ENCODE measurements at regions not wholly inside any gene's neighbourhood (a gene's known extent, or its start where the extent isn't known, plus 50 kb on each side); places are given as distances from the start of the nearest gene placed in this dataset.
"Not testable (repeated sequence)": the region's sequence is repeated elsewhere in the genome, so short reads cannot be mapped to it uniquely, and the experiment has no call there.

DNA sequence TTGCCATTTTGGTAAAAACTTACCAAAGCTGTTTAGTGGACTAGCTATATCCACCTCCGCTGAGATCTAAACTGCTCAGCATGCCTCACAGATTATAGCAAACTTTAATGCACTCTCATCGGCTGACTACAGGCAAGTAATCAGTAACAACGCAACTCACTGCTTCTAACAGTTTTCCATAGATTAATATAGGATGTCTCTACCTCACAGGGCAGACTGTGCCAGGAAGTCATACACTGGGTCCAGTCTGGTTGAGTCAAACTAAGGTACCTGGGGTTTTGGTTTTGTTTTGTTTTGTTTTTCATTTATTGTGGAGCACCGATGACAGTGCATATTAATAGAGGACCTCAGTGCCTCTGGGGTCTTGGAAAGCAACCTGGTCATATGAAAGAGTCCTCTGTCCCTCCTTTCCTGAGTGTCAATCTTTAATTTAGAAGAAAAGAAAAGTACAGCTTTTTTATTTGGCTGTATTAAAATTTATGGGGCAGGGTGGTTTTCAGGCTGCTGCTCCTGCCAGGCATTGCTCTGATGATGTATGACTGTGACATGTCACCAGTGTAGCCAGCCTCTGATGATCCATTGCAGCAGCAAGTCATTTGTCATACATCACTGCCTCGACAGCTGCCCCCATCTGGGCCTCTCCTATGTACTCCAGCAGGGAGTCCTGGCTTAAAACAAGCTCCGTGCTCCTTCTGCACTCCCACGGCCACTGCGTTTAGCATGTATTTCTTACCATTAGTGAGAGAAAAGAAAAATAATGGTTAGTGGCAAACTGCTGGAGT is 854.1 kb downstream of the KCNJ2 start:
- Histone ChIP-seq H3K9me3 (replicated peaks) (no peaks in the 10 kb centered on the region), H3K27ac (replicated peaks) (no peak overlapping the region), H3K4me1 (no peaks in the 10 kb centered on the region), H3K4me3 (no peak overlapping the region), H3K36me3 (no peaks in the 10 kb centered on the region), H3K27me3 (ENCODE audit: low read depth) (no peaks in the 10 kb centered on the region)
- intact Hi-C loops (cut with micrococcal nuclease), result no loop called here
- TF ChIP-seq, protein P1, sequence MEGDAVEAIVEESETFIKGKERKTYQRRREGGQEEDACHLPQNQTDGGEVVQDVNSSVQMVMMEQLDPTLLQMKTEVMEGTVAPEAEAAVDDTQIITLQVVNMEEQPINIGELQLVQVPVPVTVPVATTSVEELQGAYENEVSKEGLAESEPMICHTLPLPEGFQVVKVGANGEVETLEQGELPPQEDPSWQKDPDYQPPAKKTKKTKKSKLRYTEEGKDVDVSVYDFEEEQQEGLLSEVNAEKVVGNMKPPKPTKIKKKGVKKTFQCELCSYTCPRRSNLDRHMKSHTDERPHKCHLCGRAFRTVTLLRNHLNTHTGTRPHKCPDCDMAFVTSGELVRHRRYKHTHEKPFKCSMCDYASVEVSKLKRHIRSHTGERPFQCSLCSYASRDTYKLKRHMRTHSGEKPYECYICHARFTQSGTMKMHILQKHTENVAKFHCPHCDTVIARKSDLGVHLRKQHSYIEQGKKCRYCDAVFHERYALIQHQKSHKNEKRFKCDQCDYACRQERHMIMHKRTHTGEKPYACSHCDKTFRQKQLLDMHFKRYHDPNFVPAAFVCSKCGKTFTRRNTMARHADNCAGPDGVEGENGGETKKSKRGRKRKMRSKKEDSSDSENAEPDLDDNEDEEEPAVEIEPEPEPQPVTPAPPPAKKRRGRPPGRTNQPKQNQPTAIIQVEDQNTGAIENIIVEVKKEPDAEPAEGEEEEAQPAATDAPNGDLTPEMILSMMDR (IDR thresholded peaks at IDR 0.05; ENCODE audit: borderline replicate concordance), result no peak
- no peak for DNase-seq

DNA sequence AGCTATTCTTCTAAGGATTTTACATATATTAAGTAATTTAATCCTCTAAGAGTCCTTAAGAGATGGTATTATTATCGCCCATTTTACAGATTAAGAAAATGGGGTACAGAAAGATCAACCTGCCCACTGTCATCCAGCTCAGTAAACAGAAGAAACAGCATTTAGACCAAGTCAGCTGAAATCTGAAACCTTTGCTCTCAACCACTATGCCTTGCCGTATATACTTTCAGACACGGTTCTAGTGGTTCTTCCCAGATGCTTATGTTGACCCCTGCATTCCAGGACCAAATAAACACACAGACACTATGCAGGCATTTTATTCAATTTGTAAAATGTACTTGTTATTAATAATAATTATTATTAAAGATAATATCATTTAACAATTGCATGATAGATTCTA is 854.8 kb downstream of the KCNJ2 start:
- H3K36me3 ChIP-seq, result no peaks in the 10 kb centered on the region
- intact Hi-C loops (cut with micrococcal nuclease), result no loop called here
- H3K27ac ChIP-seq (replicated peaks), result no peak overlapping the region
- no peaks in the 10 kb centered on the region for H3K4me1 ChIP-seq
- H3K4me3 ChIP-seq, result no peak overlapping the region
- no peaks in the 10 kb centered on the region for H3K9me3 ChIP-seq (replicated peaks)
- TF ChIP-seq, protein P1 (IDR thresholded peaks at IDR 0.05; ENCODE audit: borderline replicate concordance), result no peak
- DNase-seq, result no peak
- H3K27me3 ChIP-seq (ENCODE audit: low read depth), result no peaks in the 10 kb centered on the region

DNA sequence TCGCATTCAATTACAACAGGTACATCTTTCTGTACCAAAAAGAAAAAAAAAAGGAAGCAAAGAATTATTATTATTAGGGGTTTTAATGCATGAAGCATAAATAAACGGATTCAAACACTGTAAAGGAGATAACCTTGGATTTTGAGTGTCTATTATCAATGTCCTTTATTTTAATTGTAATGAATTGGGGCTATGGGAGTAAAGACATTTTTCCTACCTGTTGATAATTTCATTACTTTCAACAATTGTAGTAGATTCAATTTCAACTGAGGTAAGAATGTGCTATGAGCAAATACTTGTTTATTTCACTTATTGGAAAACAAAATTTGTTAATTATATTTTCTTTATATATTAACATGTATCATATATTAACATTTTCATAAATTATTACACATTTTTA is 855.6 kb downstream of the KCNJ2 start:
- no peaks in the 10 kb centered on the region for H3K9me3 ChIP-seq (replicated peaks)

DNA sequence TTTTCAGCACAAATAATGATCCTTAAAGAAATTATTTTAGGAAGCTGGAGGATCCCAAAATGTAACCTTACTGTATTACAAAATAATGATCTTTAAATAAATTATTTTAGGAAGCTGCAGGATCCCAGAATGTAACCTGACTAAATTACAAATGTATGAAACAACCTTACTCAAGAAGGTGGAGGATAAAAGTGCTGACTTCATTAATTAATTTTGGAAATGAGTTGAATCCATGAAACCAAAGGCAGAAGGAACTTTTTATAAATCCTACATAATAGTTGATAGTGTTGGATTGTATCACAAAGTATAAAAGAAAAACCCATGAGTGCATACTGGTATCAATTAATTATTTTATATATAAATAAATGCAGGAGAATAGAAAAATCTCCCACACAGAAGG is 859.9 kb downstream of the KCNJ2 start:
- H3K9me3 ChIP-seq (replicated peaks), result no peaks in the 10 kb centered on the region
- intact Hi-C loops (cut with micrococcal nuclease), result no loop called here
- H3K27me3 ChIP-seq (ENCODE audit: low read depth), result no peaks in the 10 kb centered on the region
- no peak overlapping the region for H3K27ac ChIP-seq (replicated peaks)
- no peaks in the 10 kb centered on the region for H3K4me1 ChIP-seq
- no peak overlapping the region for H3K4me3 ChIP-seq
- TF ChIP-seq, protein P1 (IDR thresholded peaks at IDR 0.05; ENCODE audit: borderline replicate concordance), result no peak
- no peaks in the 10 kb centered on the region for H3K36me3 ChIP-seq
- no peak for DNase-seq

More for the DNA sequence above, 855.6 kb downstream of the KCNJ2 start:
- DNase-seq, result no peak
- no peaks in the 10 kb centered on the region for H3K36me3 ChIP-seq
- no peaks in the 10 kb centered on the region for H3K27me3 ChIP-seq (ENCODE audit: low read depth)
- no peak overlapping the region for H3K27ac ChIP-seq (replicated peaks)
- H3K4me3 ChIP-seq, result no peak overlapping the region
- TF ChIP-seq, protein P1 (IDR thresholded peaks at IDR 0.05; ENCODE audit: borderline replicate concordance), result no peak
- intact Hi-C loops (cut with micrococcal nuclease), result no loop called here
- H3K4me1 ChIP-seq, result no peaks in the 10 kb centered on the region

DNA sequence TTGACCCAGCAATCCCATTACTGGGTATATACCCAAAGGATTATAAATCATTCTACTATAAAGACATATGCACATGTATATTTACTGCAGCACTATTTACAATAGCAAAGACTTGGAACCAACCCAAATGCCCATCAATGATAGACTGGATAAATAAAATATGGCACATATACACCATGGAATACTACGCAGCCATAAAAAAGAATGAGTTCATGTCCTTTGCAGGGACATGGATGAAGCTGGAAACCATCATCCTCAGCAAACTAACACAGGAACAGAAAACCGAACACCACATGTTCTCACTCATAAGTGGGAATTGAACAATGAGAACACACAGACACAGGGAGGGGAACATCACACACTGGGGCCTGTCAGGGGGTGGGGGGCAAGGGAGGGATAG is 862.0 kb downstream of the KCNJ2 start:
- H3K27me3 ChIP-seq (ENCODE audit: low read depth); H3K4me3 ChIP-seq; H3K9me3 ChIP-seq (replicated peaks); H3K4me1 ChIP-seq; H3K27ac ChIP-seq (replicated peaks); intact Hi-C loops (cut with micrococcal nuclease); H3K36me3 ChIP-seq; DNase-seq: not testable (repeated sequence)

DNA sequence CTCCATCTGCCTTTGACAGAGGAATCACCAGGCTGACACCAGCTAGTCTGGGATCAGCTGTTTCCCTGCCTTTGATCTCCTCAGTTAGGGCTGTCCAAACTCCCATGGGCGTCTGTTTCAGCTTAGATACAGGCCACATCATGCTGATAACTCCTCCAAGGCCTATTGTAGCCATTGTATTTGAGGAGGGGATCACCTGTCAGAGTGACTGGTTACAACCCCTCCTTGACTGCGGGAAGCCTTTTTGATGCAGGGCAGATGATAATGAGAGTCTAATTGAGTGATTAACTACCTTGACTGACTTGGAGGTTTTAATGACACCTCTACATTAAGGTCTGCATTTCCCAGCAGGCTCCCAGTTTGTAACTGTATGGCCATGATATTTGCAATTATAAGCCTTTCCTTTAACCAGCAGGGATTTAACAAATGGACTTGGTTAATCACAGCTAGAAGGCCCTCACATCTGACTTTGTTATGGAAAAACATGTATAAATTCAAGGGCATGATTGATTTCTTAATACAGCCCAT is 863.5 kb downstream of the KCNJ2 start:
- Histone ChIP-seq H3K9me3 (replicated peaks) (no peaks in the 10 kb centered on the region), H3K27me3 (ENCODE audit: low read depth) (no peaks in the 10 kb centered on the region), H3K27ac (replicated peaks) (no peak overlapping the region), H3K36me3 (no peaks in the 10 kb centered on the region), H3K4me3 (no peak overlapping the region), H3K4me1 (no peaks in the 10 kb centered on the region)
- no peak for DNase-seq
- intact Hi-C loops (cut with micrococcal nuclease), result no loop called here
- TF ChIP-seq, protein P1 (IDR thresholded peaks at IDR 0.05; ENCODE audit: borderline replicate concordance), result no peak
